ENCODE measurements at regions not wholly inside any gene's neighbourhood (a gene's known extent, or its start where the extent isn't known, plus 50 kb on each side); places are given as distances from the start of the nearest gene placed in this dataset.

- no peaks in the 10 kb centered on the region for H3K9me3 ChIP-seq (ENCODE audit: low read length)
- no peak overlapping the region for H3K27ac ChIP-seq (ENCODE audit: low read length)
- no peaks in the 10 kb centered on the region for H3K36me3 ChIP-seq (ENCODE audit: insufficient read depth, low read length)
- H3K4me2 ChIP-seq (ENCODE audit: low read length): no peak overlapping the region
- H3K27me3 ChIP-seq (ENCODE audit: insufficient read depth, low read depth, low read length): no peaks in the 10 kb centered on the region
- H4K20me1 ChIP-seq (ENCODE audit: insufficient read depth): no peaks in the 10 kb centered on the region
- H3K79me2 ChIP-seq (replicated peaks; ENCODE audit: insufficient read depth, low read length): no peaks in the 10 kb centered on the region
- H3K4me3 ChIP-seq (ENCODE audit: low read length): no peak overlapping the region
- H3K9ac ChIP-seq (ENCODE audit: low read length): no peak overlapping the region
- no peak overlapping the region for H2AFZ ChIP-seq (ENCODE audit: low read depth, low read length)
- TF ChIP-seq SMC3 (conservative IDR thresholded peaks at IDR 0.05; ENCODE audit: poor library complexity): no peak
- TF ChIP-seq, protein P1, sequence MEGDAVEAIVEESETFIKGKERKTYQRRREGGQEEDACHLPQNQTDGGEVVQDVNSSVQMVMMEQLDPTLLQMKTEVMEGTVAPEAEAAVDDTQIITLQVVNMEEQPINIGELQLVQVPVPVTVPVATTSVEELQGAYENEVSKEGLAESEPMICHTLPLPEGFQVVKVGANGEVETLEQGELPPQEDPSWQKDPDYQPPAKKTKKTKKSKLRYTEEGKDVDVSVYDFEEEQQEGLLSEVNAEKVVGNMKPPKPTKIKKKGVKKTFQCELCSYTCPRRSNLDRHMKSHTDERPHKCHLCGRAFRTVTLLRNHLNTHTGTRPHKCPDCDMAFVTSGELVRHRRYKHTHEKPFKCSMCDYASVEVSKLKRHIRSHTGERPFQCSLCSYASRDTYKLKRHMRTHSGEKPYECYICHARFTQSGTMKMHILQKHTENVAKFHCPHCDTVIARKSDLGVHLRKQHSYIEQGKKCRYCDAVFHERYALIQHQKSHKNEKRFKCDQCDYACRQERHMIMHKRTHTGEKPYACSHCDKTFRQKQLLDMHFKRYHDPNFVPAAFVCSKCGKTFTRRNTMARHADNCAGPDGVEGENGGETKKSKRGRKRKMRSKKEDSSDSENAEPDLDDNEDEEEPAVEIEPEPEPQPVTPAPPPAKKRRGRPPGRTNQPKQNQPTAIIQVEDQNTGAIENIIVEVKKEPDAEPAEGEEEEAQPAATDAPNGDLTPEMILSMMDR (IDR thresholded peaks at IDR 0.05; ENCODE audit: poor library complexity, severe bottlenecking): no peak
- no peaks in the 10 kb centered on the region for H3K9me2 ChIP-seq (ENCODE audit: insufficient read depth, low read length)
- H3F3A ChIP-seq (ENCODE audit: insufficient read depth, low read length, poor library complexity, severe bottlenecking): no peaks in the 10 kb centered on the region
Observed at GRCh38 chr6:44504301-44504791, 116.8 kb downstream of the CDC5L start.

DNA sequence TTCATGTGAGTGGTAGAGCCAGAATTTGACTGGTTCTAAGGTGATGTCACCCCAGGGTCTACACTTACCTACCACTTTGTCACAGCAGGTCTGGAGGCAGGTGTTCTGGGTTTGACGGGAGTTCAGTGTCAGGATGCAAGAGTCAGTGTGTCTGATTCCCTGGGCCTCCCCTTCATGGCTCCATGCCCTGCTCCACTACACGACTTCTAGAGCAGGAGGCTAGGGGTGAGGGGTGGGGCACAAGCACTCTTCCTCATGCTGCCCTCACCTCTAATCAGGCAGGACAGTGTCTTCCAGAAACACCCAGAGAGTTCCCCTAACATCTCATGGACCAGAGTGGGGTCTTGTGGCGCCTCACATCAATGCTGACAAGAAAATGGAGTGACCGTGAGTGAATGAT is 118.2 kb downstream of the CDC5L start:
- Histone ChIP-seq H3K4me3 (ENCODE audit: low read length) (no peak overlapping the region), H4K20me1 (ENCODE audit: insufficient read depth) (no peaks in the 10 kb centered on the region), H3K27me3 (ENCODE audit: insufficient read depth, low read depth, low read length) (no peaks in the 10 kb centered on the region), H3K9me2 (ENCODE audit: insufficient read depth, low read length) (no peaks in the 10 kb centered on the region), H3K4me2 (ENCODE audit: low read length) (no peak overlapping the region), H3K27ac (ENCODE audit: low read length) (no peak overlapping the region), H3K36me3 (ENCODE audit: insufficient read depth, low read length) (no peaks in the 10 kb centered on the region), H3K9ac (ENCODE audit: low read length) (no peak overlapping the region), H3K9me3 (ENCODE audit: low read length) (no peaks in the 10 kb centered on the region), H2AFZ (ENCODE audit: low read depth, low read length) (no peak overlapping the region), H3F3A (ENCODE audit: insufficient read depth, low read length, poor library complexity, severe bottlenecking) (no peaks in the 10 kb centered on the region), H3K79me2 (replicated peaks; ENCODE audit: insufficient read depth, low read length) (no peaks in the 10 kb centered on the region)
- no peak for TF ChIP-seq MXI1 (conservative IDR thresholded peaks at IDR 0.05; ENCODE audit: poor library complexity, severe bottlenecking)

DNA sequence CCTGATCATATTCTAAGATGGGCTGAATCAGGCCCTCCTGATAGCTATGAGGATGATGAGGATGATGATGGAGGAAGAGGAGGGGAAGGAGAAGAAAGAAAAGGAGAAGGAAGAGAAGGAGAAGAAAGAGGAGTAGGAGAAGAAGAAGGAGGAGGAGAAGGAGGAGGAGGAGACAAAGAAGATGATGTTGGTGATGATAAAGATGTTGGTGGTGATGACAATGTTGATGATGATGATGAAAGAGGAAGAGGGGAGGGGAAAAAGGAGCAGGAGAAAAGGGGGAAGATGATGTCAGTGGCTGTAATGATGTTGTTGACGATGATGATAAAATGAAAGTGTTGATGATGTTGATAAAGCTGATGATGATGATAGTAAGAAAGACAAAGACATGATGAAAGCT is 119.5 kb downstream of the CDC5L start:
- Histone ChIP-seq H3K79me2 (replicated peaks; ENCODE audit: insufficient read depth, low read length) (no peaks in the 10 kb centered on the region), H3K27me3 (ENCODE audit: insufficient read depth, low read depth, low read length) (no peaks in the 10 kb centered on the region)
- TF ChIP-seq EZH2 (IDR thresholded peaks at IDR 0.05; ENCODE audit: borderline replicate concordance, insufficient read depth, low read length, poor library complexity, severe bottlenecking): no peak
- TF ChIP-seq SMC3 (conservative IDR thresholded peaks at IDR 0.05; ENCODE audit: poor library complexity): no peak
- TF ChIP-seq, protein P2, sequence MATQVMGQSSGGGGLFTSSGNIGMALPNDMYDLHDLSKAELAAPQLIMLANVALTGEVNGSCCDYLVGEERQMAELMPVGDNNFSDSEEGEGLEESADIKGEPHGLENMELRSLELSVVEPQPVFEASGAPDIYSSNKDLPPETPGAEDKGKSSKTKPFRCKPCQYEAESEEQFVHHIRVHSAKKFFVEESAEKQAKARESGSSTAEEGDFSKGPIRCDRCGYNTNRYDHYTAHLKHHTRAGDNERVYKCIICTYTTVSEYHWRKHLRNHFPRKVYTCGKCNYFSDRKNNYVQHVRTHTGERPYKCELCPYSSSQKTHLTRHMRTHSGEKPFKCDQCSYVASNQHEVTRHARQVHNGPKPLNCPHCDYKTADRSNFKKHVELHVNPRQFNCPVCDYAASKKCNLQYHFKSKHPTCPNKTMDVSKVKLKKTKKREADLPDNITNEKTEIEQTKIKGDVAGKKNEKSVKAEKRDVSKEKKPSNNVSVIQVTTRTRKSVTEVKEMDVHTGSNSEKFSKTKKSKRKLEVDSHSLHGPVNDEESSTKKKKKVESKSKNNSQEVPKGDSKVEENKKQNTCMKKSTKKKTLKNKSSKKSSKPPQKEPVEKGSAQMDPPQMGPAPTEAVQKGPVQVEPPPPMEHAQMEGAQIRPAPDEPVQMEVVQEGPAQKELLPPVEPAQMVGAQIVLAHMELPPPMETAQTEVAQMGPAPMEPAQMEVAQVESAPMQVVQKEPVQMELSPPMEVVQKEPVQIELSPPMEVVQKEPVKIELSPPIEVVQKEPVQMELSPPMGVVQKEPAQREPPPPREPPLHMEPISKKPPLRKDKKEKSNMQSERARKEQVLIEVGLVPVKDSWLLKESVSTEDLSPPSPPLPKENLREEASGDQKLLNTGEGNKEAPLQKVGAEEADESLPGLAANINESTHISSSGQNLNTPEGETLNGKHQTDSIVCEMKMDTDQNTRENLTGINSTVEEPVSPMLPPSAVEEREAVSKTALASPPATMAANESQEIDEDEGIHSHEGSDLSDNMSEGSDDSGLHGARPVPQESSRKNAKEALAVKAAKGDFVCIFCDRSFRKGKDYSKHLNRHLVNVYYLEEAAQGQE (IDR thresholded peaks at IDR 0.05; ENCODE audit: borderline replicate concordance): no peak
- TF ChIP-seq MXI1 (conservative IDR thresholded peaks at IDR 0.05; ENCODE audit: poor library complexity, severe bottlenecking): no peak
- TF ChIP-seq, protein P1 (IDR thresholded peaks at IDR 0.05; ENCODE audit: poor library complexity, severe bottlenecking): no peak
- TF ChIP-seq TAF1 (IDR thresholded peaks at IDR 0.05; ENCODE audit: low read depth): no peak
- no peak for TF ChIP-seq RAD21 (conservative IDR thresholded peaks at IDR 0.05)
- TF ChIP-seq POLR2AphosphoS5 (IDR thresholded peaks at IDR 0.05): no peak
- TF ChIP-seq EP300 (conservative IDR thresholded peaks at IDR 0.05; ENCODE audit: poor library complexity, severe bottlenecking): no peak

More for the DNA sequence above, 119.5 kb downstream of the CDC5L start:
- H3K9ac ChIP-seq (ENCODE audit: low read length): no peak overlapping the region
- H2AFZ ChIP-seq (ENCODE audit: low read depth, low read length): no peak overlapping the region
- no peak overlapping the region for H3K4me2 ChIP-seq (ENCODE audit: low read length)
- no peak overlapping the region for H3K4me3 ChIP-seq (ENCODE audit: low read length)
- no peaks in the 10 kb centered on the region for H4K20me1 ChIP-seq (ENCODE audit: insufficient read depth)
- no peaks in the 10 kb centered on the region for H3F3A ChIP-seq (ENCODE audit: insufficient read depth, low read length, poor library complexity, severe bottlenecking)
- no peaks in the 10 kb centered on the region for H3K36me3 ChIP-seq (ENCODE audit: insufficient read depth, low read length)
- no peaks in the 10 kb centered on the region for H3K9me3 ChIP-seq (ENCODE audit: low read length)
- no peaks in the 10 kb centered on the region for H3K9me2 ChIP-seq (ENCODE audit: insufficient read depth, low read length)
- H3K27ac ChIP-seq (ENCODE audit: low read length): no peak overlapping the region

All from neural cell (in vitro differentiated cells).